ENCODE measurements at regions not wholly inside any gene's neighbourhood (a gene's known extent, or its start where the extent isn't known, plus 50 kb on each side); places are given as distances from the start of the nearest gene placed in this dataset.

GRCh38 chr18:22650247-22650646 lies 232.5 kb upstream of the CTAGE1 start:
- no peak for TF ChIP-seq CTCF (IDR thresholded peaks at IDR 0.05; ENCODE audit: borderline replicate concordance, control extremely low read depth, extremely low read depth, insufficient read depth, missing control alignments)
- DNase-seq (ENCODE audit: low spot score), result no peak
- in situ Hi-C loops (cut with MboI; ENCODE audit: low sequenced_read_pairs, unreplicated experiment), result no loop called here

GRCh38 chr18:22657619-22658018 lies 239.9 kb upstream of the CTAGE1 start:
- in situ Hi-C loops (cut with MboI; ENCODE audit: low sequenced_read_pairs, unreplicated experiment), result no loop called here
- no peak for DNase-seq (ENCODE audit: low spot score)
- TF ChIP-seq CTCF (IDR thresholded peaks at IDR 0.05; ENCODE audit: borderline replicate concordance, control extremely low read depth, extremely low read depth, insufficient read depth, missing control alignments), result no peak

- no peak for TF ChIP-seq CTCF (IDR thresholded peaks at IDR 0.05; ENCODE audit: borderline replicate concordance, control extremely low read depth, extremely low read depth, insufficient read depth, missing control alignments)
- no peak for DNase-seq (ENCODE audit: low spot score)
- in situ Hi-C loops (cut with MboI; ENCODE audit: low sequenced_read_pairs, unreplicated experiment), result no loop called here
These were observed 240.6 kb upstream of the CTAGE1 start for GRCh38 chr18:22658318-22658717.

- no peak for DNase-seq (ENCODE audit: low spot score)
- in situ Hi-C loops (cut with MboI; ENCODE audit: low sequenced_read_pairs, unreplicated experiment), result no loop called here
- no peak for TF ChIP-seq CTCF (IDR thresholded peaks at IDR 0.05; ENCODE audit: borderline replicate concordance, control extremely low read depth, extremely low read depth, insufficient read depth, missing control alignments)
These were observed 245.7 kb upstream of the CTAGE1 start for GRCh38 chr18:22663378-22663777.

GRCh38 chr18:22666411-22666940 lies 248.8 kb upstream of the CTAGE1 start:
- no peak for DNase-seq (ENCODE audit: low spot score)
- in situ Hi-C loops (cut with MboI; ENCODE audit: low sequenced_read_pairs, unreplicated experiment), result no loop called here
- TF ChIP-seq CTCF (IDR thresholded peaks at IDR 0.05; ENCODE audit: borderline replicate concordance, control extremely low read depth, extremely low read depth, insufficient read depth, missing control alignments), result no peak

- TF ChIP-seq CTCF (IDR thresholded peaks at IDR 0.05; ENCODE audit: borderline replicate concordance, control extremely low read depth, extremely low read depth, insufficient read depth, missing control alignments), result no peak
- in situ Hi-C loops (cut with MboI; ENCODE audit: low sequenced_read_pairs, unreplicated experiment), result no loop called here
- DNase-seq (ENCODE audit: low spot score), result no peak
These were observed 249.4 kb upstream of the CTAGE1 start for GRCh38 chr18:22667156-22667555.
